ENCODE measurements at regions not wholly inside any gene's neighbourhood (a gene's known extent, or its start where the extent isn't known, plus 50 kb on each side); places are given as distances from the start of the nearest gene placed in this dataset.

DNA sequence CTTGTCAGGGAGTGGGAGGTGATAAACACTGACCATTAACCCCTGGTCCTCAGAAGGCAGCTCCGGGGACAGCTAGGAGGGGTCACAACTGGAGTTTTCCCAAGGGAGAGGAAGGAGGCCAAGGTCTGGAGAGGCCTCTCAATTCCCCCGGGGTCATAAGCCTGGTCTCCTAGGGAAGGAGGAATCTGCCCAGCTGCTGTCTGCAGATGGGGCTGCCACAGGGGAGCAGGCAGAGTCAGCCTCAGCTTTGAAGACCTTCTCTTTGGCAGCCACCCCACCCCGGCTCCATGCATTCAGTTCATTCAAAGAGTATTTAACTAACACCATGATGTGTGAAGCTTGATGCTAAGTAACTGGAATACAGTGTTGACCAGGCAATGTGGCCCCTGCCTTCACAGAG lies 74.6 kb upstream of the HSPA9 start:
- TF ChIP-seq CTCF (IDR thresholded peaks at IDR 0.05) = no peak
- no peak for TF ChIP-seq POLR2A (IDR thresholded peaks at IDR 0.05)

All from lower leg skin (tissue), 3 donors.